GM18909 (cell line): ENCODE measurements at regions not wholly inside any gene's neighbourhood (a gene's known extent, or its start where the extent isn't known, plus 50 kb on each side); places are given as distances from the start of the nearest gene placed in this dataset.

Experiments used
- ATAC-seq: cut with Tn5 transposase; IDR thresholded peaks from one replicate; pipeline ENCODE4 v1.9.1; 2021; ENCODE audit warnings: mild to moderate bottlenecking; ENCODE audit not compliant: unreplicated experiment, poor library complexity

DNA sequence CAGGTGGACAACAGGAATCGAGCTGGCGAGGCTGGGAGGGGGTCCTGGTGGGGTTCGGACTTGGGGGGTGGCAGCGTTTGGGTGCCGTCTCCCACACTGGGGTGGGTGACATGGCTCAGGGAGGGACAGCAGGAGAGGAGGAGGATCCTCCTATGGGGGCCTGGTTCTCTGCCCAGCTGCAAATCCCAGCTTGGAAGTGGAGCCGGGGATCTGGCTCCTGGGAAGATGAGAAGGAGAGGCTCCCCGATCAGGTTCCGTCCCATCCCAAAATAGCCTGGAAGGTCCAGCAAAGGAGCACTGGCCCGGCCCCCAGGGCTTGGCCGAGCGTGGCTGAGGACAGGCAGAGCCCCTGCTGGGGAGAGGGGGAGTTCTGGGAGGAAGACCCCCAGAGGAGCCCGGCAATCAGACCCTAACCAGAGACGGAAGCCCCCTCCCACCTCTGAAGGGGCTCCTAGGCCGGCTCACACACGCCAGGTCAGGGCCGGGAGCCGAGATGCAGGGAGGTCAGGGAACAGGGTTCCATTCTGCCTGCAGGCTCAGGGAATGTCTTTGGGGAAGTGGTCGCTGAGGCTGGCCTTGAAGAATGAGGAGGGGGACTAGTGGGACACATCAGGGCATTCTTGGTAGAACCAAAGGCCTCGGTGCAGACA lies 143.7 kb downstream of the ENGASE start:
- no peak for ATAC-seq

- no peak for ATAC-seq
Observed at GRCh38 chr17:79217473-79218135, 143.0 kb downstream of the ENGASE start.

GRCh38 chr17:79216826-79217225 lies 142.2 kb downstream of the ENGASE start:
- ATAC-seq: no peak

DNA sequence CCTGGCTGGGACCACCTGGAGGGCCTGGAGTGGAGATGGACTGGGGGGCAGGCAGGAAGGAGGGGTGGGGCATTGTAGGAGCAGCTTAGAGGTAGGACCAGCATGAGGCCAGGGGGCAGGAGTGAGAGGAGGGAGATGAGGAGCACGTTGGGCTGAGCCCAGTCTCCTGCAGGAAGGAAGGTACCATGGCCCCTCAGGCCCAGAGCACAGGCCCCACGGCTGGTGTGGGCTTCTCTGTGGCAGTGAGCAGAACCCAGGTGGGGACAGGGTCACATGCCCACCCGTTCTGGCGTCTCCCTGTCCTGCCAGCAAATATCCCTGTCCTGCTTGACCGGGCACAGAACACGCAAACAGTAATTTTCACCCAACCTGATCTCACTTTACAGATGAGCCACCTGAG lies 141.8 kb downstream of the ENGASE start:
- ATAC-seq: no peak

DNA sequence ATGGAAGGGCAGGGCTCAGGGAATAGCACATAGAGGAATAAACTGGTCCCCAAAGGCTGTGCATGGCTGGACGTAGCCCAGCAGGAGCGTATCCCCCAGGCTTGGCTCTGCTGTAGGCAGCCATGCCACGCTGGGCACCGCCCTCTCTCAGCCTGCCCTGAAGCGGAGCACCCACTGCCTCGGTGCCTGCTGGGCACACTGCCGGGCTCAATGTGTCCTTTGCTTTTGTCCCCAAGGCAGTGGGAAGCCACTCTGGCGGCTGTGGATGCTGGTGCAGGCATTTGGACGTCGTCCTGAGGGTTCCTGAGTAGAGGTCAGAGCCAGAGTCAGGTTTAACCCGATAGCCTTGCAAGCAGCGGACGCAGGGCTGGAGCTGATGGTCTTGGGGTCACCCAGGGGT lies 141.0 kb downstream of the ENGASE start:
- ATAC-seq: no peak

DNA sequence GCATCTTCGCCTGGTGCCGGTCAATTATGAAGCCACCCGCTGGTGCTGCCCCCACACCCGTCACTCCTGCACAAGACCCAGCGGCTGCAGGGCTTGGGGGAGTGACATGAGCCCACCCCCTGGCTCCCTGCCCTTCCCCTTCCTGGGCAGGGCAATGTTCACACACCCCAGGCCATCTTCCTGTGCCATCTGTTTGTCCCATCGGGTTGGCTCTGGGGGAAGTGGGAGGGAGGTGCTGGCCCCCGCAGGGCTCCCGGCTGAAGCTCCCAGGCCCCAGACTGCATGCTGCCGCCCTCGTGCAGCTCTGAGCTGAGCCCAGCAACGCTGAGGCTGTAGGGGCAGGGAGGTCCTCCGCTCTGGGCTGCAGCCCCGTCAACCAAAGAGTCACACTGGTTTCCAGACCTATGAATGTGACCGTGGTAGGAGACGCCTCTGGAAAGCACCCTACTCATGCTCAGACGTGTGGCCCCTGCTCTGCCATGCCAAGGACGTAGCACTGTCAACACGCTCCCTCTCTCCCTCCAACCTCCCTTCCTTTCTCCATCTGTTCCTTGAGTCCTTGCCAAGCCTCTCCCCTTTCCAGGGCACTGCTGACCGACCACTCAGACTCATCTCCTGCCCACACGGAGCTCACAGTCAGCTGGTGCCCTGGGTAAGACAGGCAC lies 140.4 kb downstream of the ENGASE start:
- ATAC-seq: no peak

- no peak for ATAC-seq
Observed at GRCh38 chr17:79214459-79214858, 139.8 kb downstream of the ENGASE start.

DNA sequence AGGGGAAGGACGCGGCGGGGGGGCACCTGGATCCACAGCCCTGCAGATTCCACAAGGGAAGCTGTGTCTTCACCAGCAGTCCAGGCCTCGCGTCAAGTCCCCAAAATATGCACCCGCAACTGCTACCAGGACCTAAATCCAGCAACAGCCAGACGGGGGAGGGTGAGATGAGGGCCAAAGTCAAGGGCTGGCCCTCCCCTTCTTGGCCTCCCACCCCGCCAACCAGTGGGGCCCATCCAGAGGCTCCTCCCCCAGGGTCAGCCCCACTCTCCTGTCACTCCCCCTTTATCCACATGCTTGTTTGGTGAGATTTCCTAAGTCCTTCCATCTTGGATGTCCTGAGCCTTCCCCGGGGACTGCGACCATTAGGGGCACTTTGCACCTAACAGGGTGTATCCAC lies 138.7 kb downstream of the ENGASE start:
- no peak for ATAC-seq

- ATAC-seq: no peak
Observed at GRCh38 chr17:79212149-79213087, 137.8 kb downstream of the ENGASE start.

GRCh38 chr17:79211061-79211770 lies 136.6 kb downstream of the ENGASE start:
- no peak for ATAC-seq

DNA sequence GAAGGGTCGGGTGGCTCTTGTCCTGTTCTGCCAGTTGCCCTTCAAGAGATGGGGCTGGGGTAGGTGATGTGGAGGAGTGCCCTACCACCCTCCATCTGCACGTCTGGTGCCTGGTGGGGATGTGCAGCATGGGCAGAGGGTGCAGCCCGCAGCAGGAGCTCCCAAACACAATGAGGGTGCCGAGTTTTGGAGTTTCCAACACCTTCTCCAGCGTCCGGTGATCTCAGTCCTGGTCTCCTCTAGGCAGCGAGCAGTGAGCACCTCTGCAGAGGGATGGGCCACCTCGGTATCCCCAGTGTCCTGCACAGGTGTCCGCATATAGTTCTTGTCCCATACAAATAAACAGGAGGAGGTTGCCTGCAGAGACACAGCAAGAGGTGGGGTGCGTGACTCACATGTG lies 136.0 kb downstream of the ENGASE start:
- no peak for ATAC-seq

GRCh38 chr17:79207960-79208359 lies 133.3 kb downstream of the ENGASE start:
- no peak for ATAC-seq

- no peak for ATAC-seq
Observed at GRCh38 chr17:79205688-79206205, 131.1 kb downstream of the ENGASE start.

GRCh38 chr17:79204261-79204660 lies 129.6 kb downstream of the ENGASE start:
- ATAC-seq: no peak

GRCh38 chr17:79203657-79204056 lies 129.0 kb downstream of the ENGASE start:
- ATAC-seq: no peak

DNA sequence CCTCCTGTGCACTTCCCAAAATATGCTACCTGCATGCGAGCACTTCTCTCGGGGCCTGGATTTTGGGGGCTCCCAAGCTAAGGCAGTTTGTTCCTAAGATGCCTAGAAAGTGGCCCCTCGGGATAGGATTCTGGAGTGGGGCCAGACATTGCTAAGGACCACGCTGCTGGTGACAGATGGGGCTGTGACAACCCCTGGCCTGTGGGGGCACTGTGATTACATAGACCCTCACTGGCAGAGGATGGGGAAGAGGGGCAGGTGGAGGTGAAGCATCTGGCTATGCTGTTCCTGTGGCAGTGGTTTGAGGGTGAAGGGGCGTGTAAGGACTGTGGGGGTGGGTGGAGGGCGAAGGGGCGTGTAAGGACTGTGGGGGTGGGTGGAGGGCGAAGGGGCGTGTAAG lies 128.4 kb downstream of the ENGASE start:
- ATAC-seq: no peak

DNA sequence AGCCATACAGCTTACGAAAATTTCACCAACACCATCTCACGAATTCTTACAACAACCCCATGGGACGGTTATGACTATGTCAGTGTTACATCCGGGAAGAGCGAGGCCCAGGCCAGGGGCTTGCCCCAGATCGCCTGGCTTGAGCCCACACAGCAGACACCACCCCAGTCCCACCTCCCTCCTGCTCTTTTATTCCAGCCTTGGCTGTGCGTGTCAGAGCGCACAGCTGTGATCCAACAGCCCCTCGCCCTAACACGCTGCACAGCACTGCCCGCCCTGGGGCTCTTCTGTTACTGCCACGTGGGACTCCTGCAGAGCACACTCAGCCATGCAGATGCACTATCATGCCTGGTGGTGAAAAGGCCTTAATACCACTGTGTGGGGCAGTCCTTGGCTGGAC lies 127.9 kb downstream of the ENGASE start:
- no peak for ATAC-seq

DNA sequence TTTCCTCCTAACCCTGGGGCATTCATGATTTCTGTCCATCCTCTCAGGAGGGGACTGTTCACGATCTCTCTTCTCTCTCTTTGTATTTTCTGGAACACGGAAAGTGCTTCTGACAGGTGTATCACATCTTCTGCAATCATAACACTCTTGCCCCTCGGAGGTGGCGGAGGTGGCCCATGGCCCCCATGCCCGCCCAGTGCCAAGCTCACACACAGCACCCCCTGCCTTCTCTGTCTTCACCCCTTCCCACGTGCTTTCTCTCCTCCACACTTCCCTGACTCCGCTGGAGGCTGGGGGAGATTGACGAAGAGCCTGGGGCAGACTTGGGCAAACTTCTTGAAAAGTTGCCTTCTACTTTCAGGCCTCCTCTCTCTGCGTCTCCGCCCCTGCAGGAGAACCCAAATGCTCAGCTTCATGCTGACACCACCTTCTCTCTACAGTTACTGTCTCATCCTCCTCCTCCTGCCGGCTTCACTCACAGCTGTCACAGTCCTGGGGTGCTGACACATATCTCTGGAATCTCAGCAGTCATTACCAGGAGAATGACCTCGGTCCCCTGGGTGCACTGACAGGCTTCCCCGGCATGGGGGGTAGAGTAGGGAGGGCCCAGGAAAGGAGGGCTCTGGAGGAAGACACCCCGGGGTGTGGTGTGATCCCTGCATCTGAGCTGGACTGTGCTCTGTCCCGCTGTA lies 127.1 kb downstream of the ENGASE start:
- ATAC-seq: no peak

- no peak for ATAC-seq
Observed at GRCh38 chr17:79201119-79201518, 126.5 kb downstream of the ENGASE start.
